ENCODE measurements at regions not wholly inside any gene's neighbourhood (a gene's known extent, or its start where the extent isn't known, plus 50 kb on each side); places are given as distances from the start of the nearest gene placed in this dataset.

DNA sequence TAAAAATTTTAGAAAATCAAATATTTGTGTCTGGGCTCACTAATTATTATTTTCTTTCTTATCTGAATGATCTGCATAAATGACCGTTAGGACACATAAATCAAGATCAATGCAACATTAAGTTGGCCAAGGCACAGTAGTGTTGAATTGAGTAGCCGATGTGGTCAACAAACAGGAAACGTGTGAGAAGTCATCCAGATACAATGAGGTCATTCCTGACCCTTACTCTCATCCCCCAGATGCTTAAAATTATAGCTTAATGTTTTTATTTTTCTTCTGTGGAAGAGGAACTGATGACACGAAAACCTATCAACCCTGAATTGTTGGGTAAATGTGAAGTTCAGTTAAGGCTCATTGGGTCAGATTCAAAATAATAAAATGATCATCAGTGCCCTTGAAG is 222.9 kb downstream of the RFC3 start:
- TF ChIP-seq, protein P1, sequence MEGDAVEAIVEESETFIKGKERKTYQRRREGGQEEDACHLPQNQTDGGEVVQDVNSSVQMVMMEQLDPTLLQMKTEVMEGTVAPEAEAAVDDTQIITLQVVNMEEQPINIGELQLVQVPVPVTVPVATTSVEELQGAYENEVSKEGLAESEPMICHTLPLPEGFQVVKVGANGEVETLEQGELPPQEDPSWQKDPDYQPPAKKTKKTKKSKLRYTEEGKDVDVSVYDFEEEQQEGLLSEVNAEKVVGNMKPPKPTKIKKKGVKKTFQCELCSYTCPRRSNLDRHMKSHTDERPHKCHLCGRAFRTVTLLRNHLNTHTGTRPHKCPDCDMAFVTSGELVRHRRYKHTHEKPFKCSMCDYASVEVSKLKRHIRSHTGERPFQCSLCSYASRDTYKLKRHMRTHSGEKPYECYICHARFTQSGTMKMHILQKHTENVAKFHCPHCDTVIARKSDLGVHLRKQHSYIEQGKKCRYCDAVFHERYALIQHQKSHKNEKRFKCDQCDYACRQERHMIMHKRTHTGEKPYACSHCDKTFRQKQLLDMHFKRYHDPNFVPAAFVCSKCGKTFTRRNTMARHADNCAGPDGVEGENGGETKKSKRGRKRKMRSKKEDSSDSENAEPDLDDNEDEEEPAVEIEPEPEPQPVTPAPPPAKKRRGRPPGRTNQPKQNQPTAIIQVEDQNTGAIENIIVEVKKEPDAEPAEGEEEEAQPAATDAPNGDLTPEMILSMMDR (IDR thresholded peaks at IDR 0.05): no peak
- no peak for TF ChIP-seq POLR2A (IDR thresholded peaks at IDR 0.05)

Measured in thyroid gland (tissue), 4 donors.